Hepatic stellate cell (primary cell): ENCODE measurements at regions not wholly inside any gene's neighbourhood (a gene's known extent, or its start where the extent isn't known, plus 50 kb on each side); places are given as distances from the start of the nearest gene placed in this dataset.
"Not testable (repeated sequence)": the region's sequence is repeated elsewhere in the genome, so short reads cannot be mapped to it uniquely, and the experiment has no call there.

ENCODE experiments used
- DNase-seq: peaks from one replicate; pipeline ENCODE4 v3.0.0; 2011; ENCODE audit warnings: low spot score

GRCh38 chr10:21290499-21291160, 234.9 kb downstream of the SKIDA1 start:
- DNase-seq, result no peak

- no peak for DNase-seq
These were observed 235.5 kb downstream of the SKIDA1 start for GRCh38 chr10:21289961-21290360.

- no peak for DNase-seq
These were observed 236.2 kb downstream of the SKIDA1 start for GRCh38 chr10:21289271-21289670.

- no peak for DNase-seq
These were observed 239.6 kb downstream of the SKIDA1 start for GRCh38 chr10:21285742-21286331.

- no peak for DNase-seq
These were observed 240.3 kb downstream of the SKIDA1 start for GRCh38 chr10:21285207-21285606.

- DNase-seq, result no peak
These were observed 241.2 kb downstream of the SKIDA1 start for GRCh38 chr10:21284301-21284700.

- not testable (repeated sequence) for DNase-seq
These were observed 242.4 kb downstream of the SKIDA1 start for GRCh38 chr10:21283053-21283452.

- no peak for DNase-seq
These were observed 243.6 kb downstream of the SKIDA1 start for GRCh38 chr10:21281765-21282484.

- no peak for DNase-seq
These were observed 244.4 kb downstream of the SKIDA1 start for GRCh38 chr10:21280971-21281572.

GRCh38 chr10:21280037-21280436, 245.4 kb downstream of the SKIDA1 start:
- DNase-seq, result no peak

- no peak for DNase-seq
These were observed 246.3 kb downstream of the SKIDA1 start for GRCh38 chr10:21279217-21279575.

- peak; percentile 63 for DNase-seq
These were observed 246.8 kb downstream of the SKIDA1 start for GRCh38 chr10:21278491-21279216.

- no peak for DNase-seq
These were observed 252.0 kb downstream of the SKIDA1 start for GRCh38 chr10:21273400-21273968.

- no peak for DNase-seq
These were observed 252.7 kb downstream of the SKIDA1 start for GRCh38 chr10:21272643-21273399.

- DNase-seq, result no peak
These were observed 254.5 kb downstream of the SKIDA1 start for GRCh38 chr10:21270976-21271375.

- DNase-seq, result no peak
These were observed 256.2 kb downstream of the SKIDA1 start for GRCh38 chr10:21269289-21269688.

GRCh38 chr10:21265622-21266021, 259.9 kb downstream of the SKIDA1 start:
- peak; percentile 21 for DNase-seq

GRCh38 chr10:21264271-21264670, 261.2 kb downstream of the SKIDA1 start:
- DNase-seq, result no peak

GRCh38 chr10:21263839-21264238, 261.6 kb downstream of the SKIDA1 start:
- DNase-seq, result no peak

- DNase-seq, result no peak
These were observed 262.1 kb downstream of the SKIDA1 start for GRCh38 chr10:21263263-21263803.

- DNase-seq, result no peak
These were observed 263.6 kb downstream of the SKIDA1 start for GRCh38 chr10:21261842-21262294.
